BE2C (cell line): ENCODE measurements at regions not wholly inside any gene's neighbourhood (a gene's known extent, or its start where the extent isn't known, plus 50 kb on each side); places are given as distances from the start of the nearest gene placed in this dataset.

Experiments used
- DNase-seq: peaks from one replicate; pipeline ENCODE4 v3.0.0-alpha.2; 2020
- H3K27me3 ChIP-seq: fragments of 250-450 bp; sonication (Bioruptor Pico); 2 replicates; pipeline ENCODE4 v1.5.1; 2020; ENCODE audit warnings: mild to moderate bottlenecking
- H3K36me3 ChIP-seq: fragments of 250-450 bp; sonication (Bioruptor Pico); 2 replicates; pipeline ENCODE4 v1.5.1; 2020; ENCODE audit warnings: mild to moderate bottlenecking
- H3K4me1 ChIP-seq: fragments of 250-450 bp; sonication (Bioruptor Pico); 2 replicates; pipeline ENCODE4 v1.5.1; 2020
- H3K4me3 ChIP-seq: 2 replicates; pipeline ENCODE4 v1.5.1; 2011; ENCODE audit warnings: low read depth, low read length
- H3K9me3 ChIP-seq: fragments of 250-450 bp; sonication (Bioruptor Pico); 2 replicates; pipeline ENCODE4 v1.5.1; 2020
- TF ChIP-seq, protein P1 (sequence below): IDR thresholded peaks from 2 replicates; pipeline ENCODE4 v1.5.1; 2012; ENCODE audit warnings: mild to moderate bottlenecking, low read depth, low read length

- H3K4me3 ChIP-seq: no peak overlapping the region
- no peaks in the 10 kb centered on the region for H3K27me3 ChIP-seq
- no peaks in the 10 kb centered on the region for H3K9me3 ChIP-seq
- peaks cover 4% of the 10 kb centered on the region for H3K4me1 ChIP-seq
- no peak for DNase-seq
- no peaks in the 10 kb centered on the region for H3K36me3 ChIP-seq
- TF ChIP-seq, protein P1, sequence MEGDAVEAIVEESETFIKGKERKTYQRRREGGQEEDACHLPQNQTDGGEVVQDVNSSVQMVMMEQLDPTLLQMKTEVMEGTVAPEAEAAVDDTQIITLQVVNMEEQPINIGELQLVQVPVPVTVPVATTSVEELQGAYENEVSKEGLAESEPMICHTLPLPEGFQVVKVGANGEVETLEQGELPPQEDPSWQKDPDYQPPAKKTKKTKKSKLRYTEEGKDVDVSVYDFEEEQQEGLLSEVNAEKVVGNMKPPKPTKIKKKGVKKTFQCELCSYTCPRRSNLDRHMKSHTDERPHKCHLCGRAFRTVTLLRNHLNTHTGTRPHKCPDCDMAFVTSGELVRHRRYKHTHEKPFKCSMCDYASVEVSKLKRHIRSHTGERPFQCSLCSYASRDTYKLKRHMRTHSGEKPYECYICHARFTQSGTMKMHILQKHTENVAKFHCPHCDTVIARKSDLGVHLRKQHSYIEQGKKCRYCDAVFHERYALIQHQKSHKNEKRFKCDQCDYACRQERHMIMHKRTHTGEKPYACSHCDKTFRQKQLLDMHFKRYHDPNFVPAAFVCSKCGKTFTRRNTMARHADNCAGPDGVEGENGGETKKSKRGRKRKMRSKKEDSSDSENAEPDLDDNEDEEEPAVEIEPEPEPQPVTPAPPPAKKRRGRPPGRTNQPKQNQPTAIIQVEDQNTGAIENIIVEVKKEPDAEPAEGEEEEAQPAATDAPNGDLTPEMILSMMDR: no peak
Measured at GRCh38 chr14:38874721-38875120, 228.3 kb downstream of the SEC23A start.

- DNase-seq: no peak
- H3K9me3 ChIP-seq: no peaks in the 10 kb centered on the region
- H3K4me3 ChIP-seq: no peak overlapping the region
- H3K27me3 ChIP-seq: no peaks in the 10 kb centered on the region
- H3K4me1 ChIP-seq: peaks cover 10% of the 10 kb centered on the region
- no peaks in the 10 kb centered on the region for H3K36me3 ChIP-seq
- TF ChIP-seq, protein P1: no peak
Measured at GRCh38 chr14:38873941-38874612, 229.0 kb downstream of the SEC23A start.

DNA sequence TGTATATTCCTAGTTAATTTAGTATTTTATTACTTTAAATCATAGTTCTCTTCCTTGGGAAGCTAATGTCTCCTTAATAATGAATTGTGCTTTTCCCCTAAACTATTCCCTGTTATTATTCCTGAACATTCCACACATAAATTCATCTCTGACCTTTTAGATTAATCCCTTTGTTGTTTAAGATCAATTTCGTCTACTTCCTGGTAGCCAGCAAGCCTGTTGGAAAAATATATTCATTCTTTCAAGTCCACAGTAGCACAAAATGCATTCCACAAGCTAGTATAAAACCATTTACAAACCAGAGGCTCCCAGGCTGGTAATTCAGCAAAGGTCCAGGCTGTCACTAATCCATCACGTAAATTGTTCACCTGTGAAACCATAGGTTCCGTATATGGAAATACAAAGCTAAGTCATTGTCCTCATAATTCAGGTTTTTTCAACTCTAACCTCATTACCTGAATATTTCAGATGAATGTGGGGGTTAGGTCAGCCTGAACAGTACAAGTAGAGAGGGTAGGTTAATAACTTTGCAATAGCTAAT lies 232.7 kb downstream of the SEC23A start:
- TF ChIP-seq, protein P1: no peak
- DNase-seq: no peak
- H3K4me3 ChIP-seq: no peak overlapping the region
- no peaks in the 10 kb centered on the region; the same call in 1 of the 2 replicates for H3K36me3 ChIP-seq
- H3K27me3 ChIP-seq: no peaks in the 10 kb centered on the region
- H3K9me3 ChIP-seq: no peaks in the 10 kb centered on the region
- peaks cover 25% of the 10 kb centered on the region for H3K4me1 ChIP-seq

DNA sequence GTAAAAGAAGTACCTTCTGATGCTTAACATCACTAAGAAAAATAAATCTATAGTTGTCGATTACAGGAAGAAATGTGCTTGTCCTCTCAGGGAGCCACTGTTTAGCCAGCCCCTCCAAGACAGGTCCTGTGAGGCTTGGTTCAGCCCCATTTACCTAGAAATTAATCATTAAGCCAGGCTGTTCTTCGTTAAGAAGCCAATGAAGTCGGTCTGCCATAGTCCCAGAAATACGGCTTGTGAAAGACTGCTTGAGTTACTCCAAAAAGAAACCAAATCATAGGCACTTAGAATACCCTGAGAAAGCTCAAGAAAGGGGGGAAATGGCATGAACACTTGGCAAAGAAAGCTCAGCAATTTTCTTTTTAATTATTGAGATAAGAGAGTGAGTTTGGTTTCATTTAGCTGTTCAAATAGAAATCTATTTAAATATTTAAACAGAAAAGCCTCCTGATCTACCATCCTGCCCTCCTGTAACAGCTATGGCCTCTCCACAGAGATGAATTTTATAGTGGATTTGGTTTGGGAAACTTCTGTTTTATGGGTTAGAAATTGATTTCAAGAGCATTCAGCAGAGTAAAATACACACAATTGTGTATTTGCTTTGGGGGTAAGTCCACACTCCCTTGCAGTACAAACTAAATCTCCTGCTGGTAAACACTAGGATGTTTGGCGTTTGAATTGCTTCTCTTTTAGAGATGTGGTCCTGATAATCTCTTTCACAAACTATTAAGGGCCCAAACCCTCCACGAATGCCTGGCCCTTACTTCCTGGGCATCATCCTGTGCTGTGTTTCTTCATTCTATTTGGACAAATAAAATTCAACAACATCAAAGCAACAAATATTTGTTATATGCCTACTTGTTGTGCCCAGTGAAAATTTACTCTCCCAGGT lies 234.4 kb downstream of the SEC23A start:
- Histone ChIP-seq H3K4me3 (peak overlapping the region; percentile 12; the same call in 1 of the 2 replicates), H3K4me1 (peaks cover 25% of the 10 kb centered on the region), H3K36me3 (peaks cover 3% of the 10 kb centered on the region), H3K9me3 (no peaks in the 10 kb centered on the region), H3K27me3 (no peaks in the 10 kb centered on the region)
- no peak for DNase-seq
- TF ChIP-seq, protein P1: no peak

DNA sequence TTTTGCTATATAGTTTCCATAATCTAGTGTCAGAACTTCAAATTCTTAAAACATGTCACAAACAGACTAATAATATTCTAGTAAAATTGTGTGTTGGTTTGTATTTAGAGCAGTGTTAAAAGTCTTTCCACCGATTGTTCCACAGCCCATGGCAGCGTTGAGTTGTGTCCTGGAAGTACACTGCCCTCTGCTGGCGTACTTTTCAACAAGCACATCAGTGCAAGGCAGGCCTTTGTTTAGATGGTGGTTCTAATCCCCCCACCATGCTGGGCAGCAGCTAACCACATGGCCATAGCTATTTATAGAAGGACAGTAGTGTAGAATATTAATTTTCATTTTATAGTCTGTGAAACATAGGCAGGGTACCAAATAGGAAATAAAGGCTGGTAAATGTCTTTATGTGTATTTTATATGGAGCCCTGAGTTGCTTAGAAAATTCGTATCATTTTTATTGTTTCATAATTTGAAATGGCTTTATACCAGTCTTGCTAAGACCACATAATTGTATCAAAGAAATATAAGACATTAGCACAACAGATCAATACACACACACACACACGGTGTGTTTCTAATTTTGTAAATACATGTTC lies 235.4 kb downstream of the SEC23A start:
- peak; percentile 88 for DNase-seq
- Histone ChIP-seq H3K4me1 (peaks cover 25% of the 10 kb centered on the region), H3K27me3 (no peaks in the 10 kb centered on the region), H3K4me3 (no peak overlapping the region), H3K9me3 (no peaks in the 10 kb centered on the region; the same call in 1 of the 2 replicates), H3K36me3 (peaks cover 3% of the 10 kb centered on the region)
- TF ChIP-seq, protein P1: peak; percentile 93
